IMR-90 (cell line): ENCODE measurements at regions not wholly inside any gene's neighbourhood (a gene's known extent, or its start where the extent isn't known, plus 50 kb on each side); places are given as distances from the start of the nearest gene placed in this dataset.

Experiments
- CEBPB ChIP-seq: IDR thresholded peaks from 2 replicates; pipeline ENCODE4 v1.6.1; 2012; ENCODE audit warnings: low read depth, low read length, improper control_type of control experiment
- CHD1 ChIP-seq: IDR thresholded peaks from 2 replicates; pipeline ENCODE4 v1.6.1; 2012; ENCODE audit warnings: low read depth, low read length, improper control_type of control experiment
- CTCF ChIP-seq: conservative IDR thresholded peaks from 2 replicates; pipeline ENCODE4 v1.5.1; 2012; ENCODE audit warnings: mild to moderate bottlenecking, low read depth, low read length, improper control_type of control experiment
- ELK1 ChIP-seq: fragments of 150-350 bp; IDR thresholded peaks from 2 replicates; pipeline ENCODE4 v1.6.1; 2016; ENCODE audit warnings: low read depth, mild to moderate bottlenecking, low read length, moderate library complexity, borderline replicate concordance
- MXI1 ChIP-seq: IDR thresholded peaks from 2 replicates; pipeline ENCODE4 v1.6.1; 2012; ENCODE audit warnings: low read depth, mild to moderate bottlenecking, low read length, moderate library complexity, borderline replicate concordance
- NFE2L2 ChIP-seq: fragments of 150-350 bp; IDR thresholded peaks from 2 replicates; pipeline ENCODE4 v1.6.1; 2016; ENCODE audit warnings: low read depth, mild to moderate bottlenecking, low read length
- POLR2A ChIP-seq: IDR thresholded peaks from 2 replicates; pipeline ENCODE4 v1.6.1; 2012; ENCODE audit warnings: mild to moderate bottlenecking, low read depth, low read length
- RAD21 ChIP-seq: IDR thresholded peaks from 2 replicates; pipeline ENCODE4 v1.6.1; 2012; ENCODE audit warnings: low read length, improper control_type of control experiment
- RFX5 ChIP-seq: IDR thresholded peaks from 2 replicates; pipeline ENCODE4 v1.8.0; 2012; ENCODE audit warnings: low read depth, mild to moderate bottlenecking, low read length, moderate library complexity
- USF2 ChIP-seq: fragments of 150-350 bp; IDR thresholded peaks from 2 replicates; pipeline ENCODE4 v1.6.1; 2017; ENCODE audit warnings: mild to moderate bottlenecking, antibody characterized with exemption, low read length, low read depth

GRCh38 chr11:44467931-44468330, 97.5 kb upstream of the CD82 start:
- TF ChIP-seq CTCF (no peak), CHD1 (no peak), MXI1 (no peak), CEBPB (no peak), RAD21 (no peak), ELK1 (no peak), RFX5 (no peak), USF2 (no peak), NFE2L2 (no peak), POLR2A (no peak)
